Inflammatory macrophage treated with lipopolysaccharide for 4 hours (primary cell): ENCODE measurements at regions not wholly inside any gene's neighbourhood (a gene's known extent, or its start where the extent isn't known, plus 50 kb on each side); places are given as distances from the start of the nearest gene placed in this dataset.
"Not testable (repeated sequence)": the region's sequence is repeated elsewhere in the genome, so short reads cannot be mapped to it uniquely, and the experiment has no call there.

Experiments used
- DNase-seq: peaks from one replicate; pipeline ENCODE4 v3.0.0-alpha.2; 2020

- DNase-seq: not testable (repeated sequence)
Observed at GRCh38 chr6:127406722-127407121, 52.5 kb downstream of the KIAA0408 start.

GRCh38 chr6:127406122-127406521 is 53.1 kb downstream of the KIAA0408 start:
- DNase-seq: no peak

- peak; percentile 13 for DNase-seq
Observed at GRCh38 chr6:127404594-127405178, 54.5 kb downstream of the KIAA0408 start.

GRCh38 chr6:127404133-127404532 is 55.1 kb downstream of the KIAA0408 start:
- no peak for DNase-seq

- no peak for DNase-seq
Observed at GRCh38 chr6:127403636-127404035, 55.6 kb downstream of the KIAA0408 start.

- DNase-seq: no peak
Observed at GRCh38 chr6:127402890-127403617, 56.1 kb downstream of the KIAA0408 start.

- no peak for DNase-seq
Observed at GRCh38 chr6:127397729-127398630, 54.6 kb upstream of the ECHDC1 start.

GRCh38 chr6:127397171-127397597 is 53.8 kb upstream of the ECHDC1 start:
- DNase-seq: not testable (repeated sequence)
